ENCODE measurements at regions not wholly inside any gene's neighbourhood (a gene's known extent, or its start where the extent isn't known, plus 50 kb on each side); places are given as distances from the start of the nearest gene placed in this dataset.
A peak's percentile ranks its signal among the peaks of the same experiment; 100 is the strongest.

DNA sequence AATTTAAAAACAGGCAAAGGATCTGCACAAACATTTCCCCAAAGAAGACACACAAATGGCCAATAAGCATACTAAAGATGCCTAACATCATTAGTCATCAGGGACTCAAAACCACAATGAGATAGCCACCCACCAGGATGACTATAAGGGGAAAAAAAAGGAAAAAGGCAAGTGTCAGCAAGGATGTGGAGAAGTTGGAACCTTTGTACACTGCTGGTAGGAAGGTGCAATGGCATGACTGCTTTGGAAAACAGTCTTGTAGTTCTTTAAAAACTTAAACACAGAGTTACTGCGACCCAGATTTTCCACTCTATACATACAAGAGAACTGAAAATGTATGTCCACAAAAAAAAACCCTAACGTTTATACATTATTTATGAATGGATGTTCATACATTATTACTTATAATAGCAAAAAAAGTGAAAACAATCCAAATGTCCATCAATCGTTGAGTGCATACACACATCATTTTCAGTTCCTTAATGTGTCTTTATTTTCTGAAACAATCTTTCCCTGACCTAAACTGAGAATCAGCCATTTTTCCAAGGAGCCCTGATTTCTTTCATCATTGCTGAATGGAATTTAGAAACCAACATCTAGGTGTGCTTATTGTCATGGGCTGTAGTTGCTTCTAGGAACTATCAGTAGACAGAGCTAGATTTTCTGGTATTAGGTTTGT is 64.7 kb upstream of the TLK1 start (continued):
- peak; percentile 77 for TF ChIP-seq MAFK (IDR thresholded peaks at IDR 0.05; ENCODE audit: low read depth, low read length)

DNA sequence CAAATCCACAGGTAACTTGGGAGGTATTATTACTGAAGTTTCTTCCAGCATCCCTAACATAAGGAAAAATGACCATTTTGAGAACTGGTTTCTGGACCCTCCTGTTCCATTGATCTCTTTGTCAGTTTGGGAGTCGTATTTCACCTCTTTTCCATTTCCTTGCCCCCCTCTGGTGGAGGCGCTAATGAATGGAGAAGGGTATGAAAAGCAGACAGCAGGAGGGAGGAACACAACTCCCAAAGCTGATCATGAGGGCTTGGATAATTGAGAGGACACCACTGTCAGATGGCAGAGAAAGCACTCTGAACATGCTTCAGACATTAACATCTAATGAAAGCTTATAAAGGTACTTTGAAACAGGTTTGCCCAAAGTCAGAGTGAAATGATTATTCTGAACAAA is 56.6 kb upstream of the TLK1 start:
- no peaks in the 10 kb centered on the region for H3K4me1 ChIP-seq (ENCODE audit: control insufficient read depth, insufficient read depth, low read length)
- BruUV-seq (replicated peaks) = no TSS peak
- no peak overlapping the region for H2AFZ ChIP-seq (replicated peaks; ENCODE audit: low read length, poor library complexity)
- no peak overlapping the region for H4K5ac ChIP-seq (ENCODE audit: low read depth, low read length)
- no peak overlapping the region for H2BK20ac ChIP-seq (ENCODE audit: low read depth, low read length)
- no peaks in the 10 kb centered on the region for H3K79me1 ChIP-seq (ENCODE audit: low read depth in 1 of 2, low read length in 2 of 2)
- no peak overlapping the region for H3K14ac ChIP-seq (replicated peaks; ENCODE audit: low read depth, low read length)
- no peak overlapping the region for H2BK15ac ChIP-seq (ENCODE audit: low read depth, low read length)
- no peak overlapping the region for H3K18ac ChIP-seq (ENCODE audit: low read depth, low read length)
- H3K9me3 ChIP-seq (ENCODE audit: control insufficient read depth, insufficient read depth, low read length) = peaks cover 6% of the 10 kb centered on the region
- ChIA-PET CTCF (no interaction called here), POLR2A (ENCODE audit: unreplicated experiment) (no interaction called here)
- in situ Hi-C loops (cut with MboI; ENCODE audit: low sequenced_read_pairs) = no loop called here
- H4K20me1 ChIP-seq (ENCODE audit: insufficient read depth, low read length) = no peaks in the 10 kb centered on the region
- no peak overlapping the region for H2BK5ac ChIP-seq (ENCODE audit: low read depth, low read length, poor library complexity, severe bottlenecking)
- dilution Hi-C loops (cut with HindIII; ENCODE audit: low sequenced_read_pairs, unreplicated experiment) = no loop called here
- H3K9ac ChIP-seq (ENCODE audit: low read depth, low read length) = no peak overlapping the region
- H3K4me3 ChIP-seq (ENCODE audit: insufficient read depth, low read depth, low read length) = no peak overlapping the region
- H2AK5ac ChIP-seq (ENCODE audit: low read depth, low read length) = no peak overlapping the region
- H3K23ac ChIP-seq (ENCODE audit: low read depth, low read length) = no peak overlapping the region
- H3K36me3 ChIP-seq (ENCODE audit: control insufficient read depth, insufficient read depth, low read length) = no peaks in the 10 kb centered on the region
- no CpG with 5 or more reads among the region's 2 CpGs for WGBS, 2 experiments (ENCODE audit: extremely low coverage in 2 of 2, insufficient read length in 1 of 2)
- no peak overlapping the region for H3K27ac ChIP-seq (ENCODE audit: insufficient read depth, low read length)
- DNase-seq (no peak), ATAC-seq (ENCODE audit: low read depth) (no peak)
- H3K9me1 ChIP-seq (ENCODE audit: insufficient read depth, low read length) = peaks cover 4% of the 10 kb centered on the region; the same call in 1 of the 2 replicates
- H3K4me2 ChIP-seq (ENCODE audit: low read depth, low read length) = no peak overlapping the region
- H4K91ac ChIP-seq (ENCODE audit: insufficient read depth, low read depth, low read length) = peak overlapping the region; percentile 15; the same call in 1 of the 2 replicates
- no peaks in the 10 kb centered on the region for H3K27me3 ChIP-seq (ENCODE audit: control insufficient read depth, insufficient read depth, low read length)
- H2AK9ac ChIP-seq (replicated peaks; ENCODE audit: low read depth, low read length, poor library complexity) = no peak overlapping the region
- intact Hi-C loops (cut with micrococcal nuclease) = no loop called here
- no peak overlapping the region for H2BK120ac ChIP-seq (ENCODE audit: low read depth, low read length)
- no peak overlapping the region for H3K56ac ChIP-seq (ENCODE audit: extremely low read depth, insufficient read depth, low read length)
- no peak overlapping the region for H3K4ac ChIP-seq (ENCODE audit: low read depth, low read length)
- no peak overlapping the region for H4K8ac ChIP-seq (ENCODE audit: low read depth in 2 of 2, low read length in 2 of 2)
- TF ChIP-seq POLR2A (IDR thresholded peaks at IDR 0.05; ENCODE audit: low read depth, low read length) = no peak
- TF ChIP-seq, protein P1, sequence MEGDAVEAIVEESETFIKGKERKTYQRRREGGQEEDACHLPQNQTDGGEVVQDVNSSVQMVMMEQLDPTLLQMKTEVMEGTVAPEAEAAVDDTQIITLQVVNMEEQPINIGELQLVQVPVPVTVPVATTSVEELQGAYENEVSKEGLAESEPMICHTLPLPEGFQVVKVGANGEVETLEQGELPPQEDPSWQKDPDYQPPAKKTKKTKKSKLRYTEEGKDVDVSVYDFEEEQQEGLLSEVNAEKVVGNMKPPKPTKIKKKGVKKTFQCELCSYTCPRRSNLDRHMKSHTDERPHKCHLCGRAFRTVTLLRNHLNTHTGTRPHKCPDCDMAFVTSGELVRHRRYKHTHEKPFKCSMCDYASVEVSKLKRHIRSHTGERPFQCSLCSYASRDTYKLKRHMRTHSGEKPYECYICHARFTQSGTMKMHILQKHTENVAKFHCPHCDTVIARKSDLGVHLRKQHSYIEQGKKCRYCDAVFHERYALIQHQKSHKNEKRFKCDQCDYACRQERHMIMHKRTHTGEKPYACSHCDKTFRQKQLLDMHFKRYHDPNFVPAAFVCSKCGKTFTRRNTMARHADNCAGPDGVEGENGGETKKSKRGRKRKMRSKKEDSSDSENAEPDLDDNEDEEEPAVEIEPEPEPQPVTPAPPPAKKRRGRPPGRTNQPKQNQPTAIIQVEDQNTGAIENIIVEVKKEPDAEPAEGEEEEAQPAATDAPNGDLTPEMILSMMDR (conservative IDR thresholded peaks at IDR 0.05; ENCODE audit: low read depth, low read length) = no peak
- no peak for TF ChIP-seq RFX5 (IDR thresholded peaks at IDR 0.05; ENCODE audit: low read depth, low read length)
- no peak for TF ChIP-seq ELK1 (IDR thresholded peaks at IDR 0.05; ENCODE audit: borderline replicate concordance, low read depth, low read length)
- no peak for TF ChIP-seq CHD1 (IDR thresholded peaks at IDR 0.05; ENCODE audit: low read depth, low read length)
- TF ChIP-seq USF2 (IDR thresholded peaks at IDR 0.05; ENCODE audit: low read depth, low read length) = no peak
- no peak for TF ChIP-seq MXI1 (IDR thresholded peaks at IDR 0.05; ENCODE audit: borderline replicate concordance, low read depth, low read length)
- no peak for TF ChIP-seq BHLHE40 (IDR thresholded peaks at IDR 0.05; ENCODE audit: low read depth, low read length)
- TF ChIP-seq NFE2L2 (IDR thresholded peaks at IDR 0.05; ENCODE audit: low read depth, low read length) = no peak
- TF ChIP-seq MAFK (IDR thresholded peaks at IDR 0.05; ENCODE audit: low read depth, low read length) = no peak
- TF ChIP-seq SMC3 (IDR thresholded peaks at IDR 0.05; ENCODE audit: low read depth, low read length) = no peak
- no peak for TF ChIP-seq RCOR1 (IDR thresholded peaks at IDR 0.05; ENCODE audit: insufficient replicate concordance, low read length)
- no peak for TF ChIP-seq MAZ (IDR thresholded peaks at IDR 0.05; ENCODE audit: borderline replicate concordance, low read depth, low read length)
- TF ChIP-seq RAD21 (IDR thresholded peaks at IDR 0.05; ENCODE audit: low read length) = no peak

All from IMR-90 (cell line).